ENCODE measurements at regions not wholly inside any gene's neighbourhood (a gene's known extent, or its start where the extent isn't known, plus 50 kb on each side); places are given as distances from the start of the nearest gene placed in this dataset.
"Not testable (repeated sequence)": the region's sequence is repeated elsewhere in the genome, so short reads cannot be mapped to it uniquely, and the experiment has no call there.

- no peak for DNase-seq
Observed at GRCh38 chr12:83904175-83904574, 1008.4 kb downstream of the SLC6A15 start.

- no peak for DNase-seq
Observed at GRCh38 chr12:83896416-83896815, 1016.2 kb downstream of the SLC6A15 start.

DNA sequence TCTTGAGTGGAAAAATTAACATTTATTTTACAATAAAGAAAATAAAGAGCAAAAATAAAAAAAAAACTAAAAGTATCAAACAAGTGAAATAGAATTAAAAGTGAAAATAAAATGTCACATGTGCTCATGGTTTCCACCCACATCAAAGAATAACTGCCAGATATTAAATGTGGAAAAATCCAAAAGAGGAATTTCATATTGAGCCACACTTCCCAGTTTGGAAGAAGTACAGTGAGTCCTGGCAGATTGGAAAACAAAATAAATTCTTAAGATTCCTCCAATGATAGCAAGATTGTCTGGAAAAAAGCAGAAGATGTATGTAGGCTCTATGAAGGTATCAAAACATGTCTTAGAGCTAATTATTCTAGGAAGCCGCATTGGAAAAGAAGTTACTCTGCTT lies 1019.5 kb downstream of the SLC6A15 start:
- DNase-seq, result no peak

GRCh38 chr12:83889745-83890144 lies 1022.9 kb downstream of the SLC6A15 start:
- no peak for DNase-seq

DNA sequence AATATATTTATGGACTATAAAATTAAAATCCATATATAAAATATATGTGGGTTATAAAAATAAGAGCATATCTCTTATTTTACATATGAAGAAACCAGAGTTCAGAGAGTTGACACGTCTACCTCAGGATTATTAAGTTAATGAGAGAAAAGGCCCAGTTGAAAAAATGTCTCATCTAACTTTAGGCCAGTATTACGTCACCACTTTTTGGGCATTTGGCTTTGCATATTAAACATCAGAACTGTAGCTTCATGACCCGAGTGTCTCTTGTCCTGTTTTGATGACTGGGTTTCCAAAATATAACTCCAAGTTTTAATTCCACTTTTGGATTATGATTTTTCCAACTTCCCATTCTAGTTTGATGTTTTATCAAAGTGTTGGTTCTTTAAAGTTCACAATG lies 1026.1 kb downstream of the SLC6A15 start:
- DNase-seq, result no peak

- DNase-seq, result not testable (repeated sequence)
Observed at GRCh38 chr12:83870921-83871599, 1041.5 kb downstream of the SLC6A15 start.

- DNase-seq, result no peak
Observed at GRCh38 chr12:83866477-83866876, 1046.1 kb downstream of the SLC6A15 start.

DNA sequence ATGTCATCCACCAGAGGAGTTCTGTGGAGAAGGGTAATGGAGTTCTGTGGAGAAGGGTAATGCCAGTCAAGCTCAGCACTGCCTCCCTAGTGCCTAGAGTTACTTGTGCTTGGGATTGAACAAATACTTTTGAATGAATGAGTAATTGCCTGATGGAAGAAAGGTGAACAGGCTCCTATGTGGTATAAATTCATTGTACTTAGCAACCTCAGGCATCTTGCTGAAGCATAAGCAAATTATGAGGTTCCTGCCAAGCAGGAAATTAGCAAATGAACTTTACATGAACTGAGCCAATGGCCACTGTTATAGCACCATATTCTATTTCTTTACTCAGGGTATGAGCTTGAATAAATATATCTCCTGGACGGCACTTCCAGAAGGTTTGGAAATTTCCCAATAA lies 1047.2 kb downstream of the SLC6A15 start:
- no peak for DNase-seq

GRCh38 chr12:83864054-83864453 lies 1048.5 kb downstream of the SLC6A15 start:
- DNase-seq, result no peak

GRCh38 chr12:83859021-83859420 lies 1053.6 kb downstream of the SLC6A15 start:
- no peak for DNase-seq

DNA sequence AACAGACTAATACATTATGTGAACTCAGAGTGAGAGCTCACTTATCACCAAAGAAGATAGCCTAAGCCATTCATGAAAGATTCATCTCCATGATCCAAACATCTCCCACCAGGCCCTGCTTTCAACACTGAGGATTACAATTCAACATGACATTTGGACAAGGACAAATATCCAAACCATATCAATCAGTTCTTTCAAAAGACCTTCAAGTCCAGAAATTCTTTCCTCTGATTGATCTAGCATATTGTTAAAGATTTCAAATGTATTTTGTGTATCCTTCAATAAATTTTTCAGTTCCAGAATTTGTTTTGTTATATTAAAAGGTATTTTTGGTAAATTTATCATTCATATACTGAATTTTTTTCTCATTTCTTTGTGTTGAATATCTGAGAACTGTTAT lies 1055.8 kb downstream of the SLC6A15 start:
- no peak for DNase-seq

- DNase-seq, result no peak
Observed at GRCh38 chr12:83850531-83850930, 1062.1 kb downstream of the SLC6A15 start.

- no peak for DNase-seq
Observed at GRCh38 chr12:83848702-83849101, 1063.9 kb downstream of the SLC6A15 start.

- DNase-seq, result peak; percentile 11
Observed at GRCh38 chr12:83843541-83843940, 1069.1 kb downstream of the SLC6A15 start.

DNA sequence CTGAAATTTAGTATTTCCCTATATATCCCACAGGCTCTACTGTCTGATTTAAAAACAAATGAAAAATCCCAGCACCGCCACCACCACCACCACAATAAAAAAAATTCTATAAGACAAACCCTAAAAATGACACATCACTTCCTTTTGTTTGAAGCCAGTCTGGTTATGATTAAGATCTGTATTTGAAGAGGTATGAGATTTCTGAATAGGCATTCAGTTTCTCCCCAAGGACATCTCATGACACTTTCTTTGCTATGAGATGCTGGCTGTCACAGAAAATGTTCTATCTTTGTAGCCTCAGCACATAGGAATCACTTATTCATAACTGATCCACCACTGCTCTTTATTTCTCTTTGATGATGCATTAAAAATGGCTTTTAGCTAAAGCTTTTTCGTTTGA lies 1071.0 kb downstream of the SLC6A15 start:
- DNase-seq, result no peak

- peak; percentile 41 for DNase-seq
Observed at GRCh38 chr12:83827860-83828259, 1084.7 kb downstream of the SLC6A15 start.

- DNase-seq, result peak; percentile 56
Observed at GRCh38 chr12:83827193-83827592, 1085.4 kb downstream of the SLC6A15 start.

DNA sequence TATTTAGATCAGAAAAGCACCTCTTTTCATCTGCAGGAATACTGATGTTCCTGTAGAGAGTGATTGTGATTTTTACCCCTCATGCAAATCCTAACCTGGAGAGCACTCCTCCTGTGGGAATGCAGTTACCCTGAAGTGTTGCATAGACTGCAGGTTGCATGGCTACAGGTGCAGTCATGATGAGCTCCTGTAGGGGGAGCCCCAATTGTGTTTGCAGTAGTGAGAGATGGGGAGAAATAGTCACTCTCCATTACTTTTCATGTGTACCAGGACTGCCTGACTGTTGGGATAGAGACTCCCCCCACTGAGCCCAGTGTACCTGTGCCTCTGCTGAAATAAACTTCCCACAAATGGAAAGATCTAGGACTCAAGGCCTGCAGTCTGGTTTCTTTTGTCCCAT lies 1086.5 kb downstream of the SLC6A15 start:
- peak; percentile 13 for DNase-seq

DNA sequence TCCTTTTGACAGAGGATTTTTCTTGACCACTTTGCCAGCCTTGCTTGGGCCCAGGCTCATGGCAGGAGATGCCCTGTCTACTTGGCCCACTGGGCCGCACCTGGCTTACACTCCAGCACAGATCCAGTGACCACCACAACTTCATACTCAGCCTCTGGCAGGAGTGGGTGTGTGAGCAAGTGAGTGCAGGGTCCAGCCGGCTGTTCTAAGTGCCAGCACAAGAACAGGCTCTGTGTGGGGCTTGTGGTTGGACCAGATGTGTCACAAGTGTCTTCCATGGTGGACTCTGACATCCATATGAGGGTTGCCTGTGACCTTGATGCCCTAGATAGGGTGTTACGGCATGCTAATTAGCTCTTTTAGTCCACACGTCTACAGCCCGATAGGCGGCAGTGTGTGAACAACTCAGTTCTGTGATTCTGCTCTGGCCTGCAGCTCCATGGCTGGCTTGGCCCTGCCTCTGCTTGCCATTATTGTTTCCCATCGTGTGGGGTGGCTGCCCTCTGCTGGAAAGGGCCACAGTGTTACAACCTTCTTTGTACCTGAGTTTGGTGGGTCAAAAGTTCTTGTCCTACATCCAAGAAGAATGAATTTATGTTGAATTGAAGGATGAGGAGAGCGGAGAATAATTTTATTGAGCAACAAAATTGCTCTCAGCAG lies 1089.1 kb downstream of the SLC6A15 start:
- DNase-seq, result no peak

GRCh38 chr12:83821967-83822366 lies 1090.6 kb downstream of the SLC6A15 start:
- no peak for DNase-seq

DNA sequence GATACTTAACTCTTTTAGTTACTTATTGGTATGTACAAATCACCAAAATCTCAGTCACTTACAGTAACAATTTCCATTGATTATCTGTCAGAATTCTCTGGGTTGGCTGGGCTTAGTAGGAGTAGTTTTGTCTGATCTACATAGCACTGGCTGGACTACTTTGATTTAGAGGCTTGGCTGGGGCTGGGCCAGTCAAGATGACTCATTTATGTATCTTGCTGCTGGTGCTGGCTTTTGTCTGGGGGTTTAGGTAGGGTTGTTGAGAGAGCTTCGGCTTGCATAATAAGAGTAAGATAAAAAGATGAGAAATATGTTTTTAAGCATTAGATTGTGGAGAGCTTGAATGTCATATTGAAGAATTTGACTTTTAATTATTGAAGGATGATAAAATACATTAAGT lies 1093.7 kb downstream of the SLC6A15 start:
- DNase-seq, result no peak

DNA sequence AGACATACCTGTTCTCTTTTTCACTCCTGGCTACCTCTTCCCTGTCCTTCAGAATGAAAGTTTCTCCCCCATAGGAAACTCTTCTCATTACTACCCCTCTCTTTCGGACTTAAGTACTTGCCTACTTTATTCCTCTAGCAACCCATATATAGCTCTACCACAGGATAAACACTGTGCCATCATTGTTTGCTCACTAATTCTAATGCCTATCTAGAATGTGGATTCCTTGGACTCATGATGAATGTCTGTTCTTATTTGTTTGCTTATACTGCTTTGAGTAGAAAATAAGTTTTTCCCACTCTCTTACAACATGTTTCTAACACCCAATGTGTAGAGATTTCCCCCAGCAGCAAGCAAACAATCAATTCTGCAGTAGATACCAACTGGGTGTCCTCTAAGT lies 1094.9 kb downstream of the SLC6A15 start:
- no peak for DNase-seq

- DNase-seq, result no peak
Observed at GRCh38 chr12:83808591-83808990, 1104.0 kb downstream of the SLC6A15 start.

GRCh38 chr12:83807871-83808270 lies 1104.7 kb downstream of the SLC6A15 start:
- peak; percentile 14 for DNase-seq

Measured in tongue (tissue), 1 donor.